Embryonic facial prominence (tissue), 1 donor: ENCODE measurements at regions not wholly inside any gene's neighbourhood (a gene's known extent, or its start where the extent isn't known, plus 50 kb on each side); places are given as distances from the start of the nearest gene placed in this dataset.

Source experiments
- DNase-seq: peaks from one replicate; pipeline ENCODE4 v3.0.0-alpha.2; 2016; ENCODE audit errors: extremely low spot score

- no peak for DNase-seq
These were observed 250.5 kb upstream of the LRTM1 start for GRCh38 chr3:55178336-55178735.

- DNase-seq: no peak
These were observed 249.9 kb upstream of the LRTM1 start for GRCh38 chr3:55177749-55178148.

- no peak for DNase-seq
These were observed 247.6 kb upstream of the LRTM1 start for GRCh38 chr3:55175423-55175822.

DNA sequence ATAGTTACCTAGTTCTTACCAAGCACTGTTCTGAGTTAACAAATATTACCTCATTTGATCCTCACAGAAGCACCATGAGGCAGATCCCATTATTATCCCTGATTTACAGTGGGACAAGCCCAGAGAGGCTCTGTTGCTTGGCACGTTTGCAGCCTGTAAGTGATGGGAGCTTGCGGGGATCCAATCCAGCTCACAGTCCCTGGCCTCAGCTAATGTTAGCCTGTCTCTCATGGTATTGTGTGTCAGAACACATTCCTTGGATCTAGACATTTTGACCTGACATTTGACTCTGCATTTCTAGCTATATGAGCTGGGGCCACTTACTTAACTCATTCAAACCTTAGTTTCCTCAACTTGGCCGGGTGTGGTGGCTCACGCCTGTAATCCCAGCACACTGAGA lies 246.9 kb upstream of the LRTM1 start:
- DNase-seq: no peak

- DNase-seq: no peak
These were observed 245.6 kb upstream of the LRTM1 start for GRCh38 chr3:55173504-55173903.

GRCh38 chr3:55172913-55173312 lies 245.1 kb upstream of the LRTM1 start:
- no peak for DNase-seq

GRCh38 chr3:55170444-55170843 lies 242.6 kb upstream of the LRTM1 start:
- DNase-seq: no peak

DNA sequence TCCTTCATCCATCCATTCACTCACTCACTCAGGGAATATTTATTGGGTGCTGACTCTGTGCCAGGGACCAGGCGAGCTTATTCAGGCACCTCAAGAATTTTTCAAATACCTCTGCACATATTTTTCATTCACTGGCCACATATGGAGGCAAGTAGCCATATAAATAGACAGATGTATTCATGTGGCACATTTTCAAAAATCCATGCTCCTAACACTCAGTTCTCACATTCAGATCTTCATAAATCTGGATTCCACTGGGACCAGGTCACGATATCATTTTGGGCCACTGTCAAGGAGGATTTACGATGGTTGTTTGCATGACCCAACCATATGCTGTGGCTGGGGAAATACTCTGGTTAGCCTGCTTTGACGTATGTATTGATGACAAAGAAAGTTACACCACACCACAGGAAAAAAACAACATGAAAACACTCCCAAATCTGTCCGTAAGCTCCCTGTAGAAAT lies 241.8 kb upstream of the LRTM1 start:
- DNase-seq: no peak

GRCh38 chr3:55169161-55169560 lies 241.3 kb upstream of the LRTM1 start:
- no peak for DNase-seq

GRCh38 chr3:55167586-55168317 lies 239.9 kb upstream of the LRTM1 start:
- no peak for DNase-seq

DNA sequence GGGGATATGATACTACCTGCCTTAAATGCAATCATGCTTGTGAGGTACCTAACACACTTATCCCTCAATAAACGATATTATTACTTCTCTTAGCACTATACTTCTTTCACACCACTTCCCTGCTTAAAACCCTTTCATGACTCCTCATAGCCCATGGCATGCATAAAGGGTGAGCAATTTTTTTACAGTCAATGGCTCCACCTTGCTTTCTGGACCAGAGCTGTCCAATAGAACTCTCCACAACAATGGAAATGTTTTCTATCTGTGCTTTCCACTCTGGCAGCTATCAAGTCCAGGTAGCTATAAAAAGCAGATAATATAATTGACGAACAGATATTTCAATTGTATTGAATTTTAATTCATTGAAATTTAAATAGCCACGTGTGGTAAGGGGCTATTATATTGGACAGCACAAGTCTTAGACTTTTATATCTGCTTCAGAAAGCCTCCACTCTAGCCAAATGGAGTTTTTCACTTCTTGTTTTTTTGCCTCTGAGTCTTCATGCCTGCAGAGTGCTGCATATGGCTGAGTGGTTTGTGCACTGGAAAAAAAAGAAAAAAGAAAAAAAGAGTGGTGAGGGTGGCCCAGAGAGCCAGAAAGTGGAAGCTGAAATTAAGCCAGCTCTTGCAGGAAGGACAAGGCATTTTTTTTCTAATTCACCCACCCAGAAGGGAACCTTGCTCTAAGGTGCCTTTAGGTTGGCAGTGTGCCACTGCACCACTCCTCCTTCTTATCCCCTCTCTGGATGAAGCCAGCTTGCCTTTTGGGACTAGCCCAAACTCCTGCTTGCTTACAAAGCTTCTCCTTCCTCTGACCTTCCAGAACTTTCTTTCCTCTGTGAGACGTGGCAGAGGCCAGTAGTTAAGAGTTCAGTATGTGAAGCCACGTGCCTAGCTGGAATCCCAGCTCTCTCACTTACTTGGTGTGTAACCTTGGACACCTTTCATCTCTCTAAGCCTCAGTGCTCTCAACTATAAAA lies 239.0 kb upstream of the LRTM1 start:
- no peak for DNase-seq

GRCh38 chr3:55165704-55166405 lies 238.0 kb upstream of the LRTM1 start:
- DNase-seq: no peak

DNA sequence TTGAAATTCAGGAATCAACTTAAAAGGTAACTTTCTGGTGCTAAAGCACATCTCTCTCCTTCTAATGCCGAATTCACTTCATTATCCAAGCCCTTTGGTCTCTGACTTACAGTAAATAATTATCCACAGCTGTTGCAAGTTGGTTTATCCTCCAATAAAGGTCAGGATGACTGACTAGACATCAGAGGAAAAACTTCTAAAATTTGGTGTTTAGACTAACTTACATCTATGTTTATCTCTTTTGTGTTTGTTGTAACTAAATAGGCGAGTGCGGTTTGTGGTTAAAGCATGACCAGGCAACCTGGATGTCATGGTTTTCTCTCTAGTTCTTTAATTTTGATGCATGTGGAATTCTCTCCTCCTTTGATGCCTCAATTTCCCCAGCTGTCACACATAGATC lies 237.4 kb upstream of the LRTM1 start:
- no peak for DNase-seq

DNA sequence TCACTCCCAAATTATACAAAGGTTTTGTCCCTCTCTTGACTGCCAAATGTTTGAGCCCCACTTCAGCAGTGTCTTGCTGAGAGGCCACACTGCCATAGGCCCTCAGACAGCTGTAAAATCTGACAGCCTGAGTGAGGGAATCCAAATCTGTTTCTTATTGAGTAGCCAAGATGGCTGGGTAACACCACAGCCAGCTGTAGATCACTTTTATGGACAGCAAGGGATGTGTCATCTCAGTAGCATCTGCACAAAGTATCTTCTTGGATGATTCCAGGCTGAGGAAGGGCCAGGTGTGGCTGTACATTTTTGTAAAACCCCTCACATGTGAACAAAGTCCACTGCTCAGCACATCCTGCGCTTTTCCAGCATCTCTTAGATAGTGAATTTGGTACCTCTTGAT lies 237.0 kb upstream of the LRTM1 start:
- DNase-seq: no peak

DNA sequence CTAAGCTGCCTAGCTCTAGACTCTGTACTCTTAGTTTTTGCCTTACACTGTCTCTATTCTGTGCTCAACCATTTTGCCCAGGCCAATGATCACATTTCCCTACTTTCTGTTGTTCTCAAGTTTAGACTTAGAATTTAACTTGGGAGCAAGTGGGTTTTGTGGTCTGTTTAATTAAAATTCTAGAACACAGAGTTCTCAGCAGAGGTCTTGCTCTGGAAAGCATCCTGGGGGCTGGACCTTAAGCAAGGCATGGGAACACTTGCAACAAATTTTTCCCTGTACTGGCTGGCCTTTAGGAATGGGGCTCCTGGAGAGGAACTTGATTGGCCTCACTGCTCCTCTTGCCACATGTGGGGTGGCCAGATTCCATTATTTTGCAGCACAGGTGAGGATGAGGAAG lies 236.3 kb upstream of the LRTM1 start:
- DNase-seq: no peak

- DNase-seq: no peak
These were observed 235.6 kb upstream of the LRTM1 start for GRCh38 chr3:55163421-55163820.

DNA sequence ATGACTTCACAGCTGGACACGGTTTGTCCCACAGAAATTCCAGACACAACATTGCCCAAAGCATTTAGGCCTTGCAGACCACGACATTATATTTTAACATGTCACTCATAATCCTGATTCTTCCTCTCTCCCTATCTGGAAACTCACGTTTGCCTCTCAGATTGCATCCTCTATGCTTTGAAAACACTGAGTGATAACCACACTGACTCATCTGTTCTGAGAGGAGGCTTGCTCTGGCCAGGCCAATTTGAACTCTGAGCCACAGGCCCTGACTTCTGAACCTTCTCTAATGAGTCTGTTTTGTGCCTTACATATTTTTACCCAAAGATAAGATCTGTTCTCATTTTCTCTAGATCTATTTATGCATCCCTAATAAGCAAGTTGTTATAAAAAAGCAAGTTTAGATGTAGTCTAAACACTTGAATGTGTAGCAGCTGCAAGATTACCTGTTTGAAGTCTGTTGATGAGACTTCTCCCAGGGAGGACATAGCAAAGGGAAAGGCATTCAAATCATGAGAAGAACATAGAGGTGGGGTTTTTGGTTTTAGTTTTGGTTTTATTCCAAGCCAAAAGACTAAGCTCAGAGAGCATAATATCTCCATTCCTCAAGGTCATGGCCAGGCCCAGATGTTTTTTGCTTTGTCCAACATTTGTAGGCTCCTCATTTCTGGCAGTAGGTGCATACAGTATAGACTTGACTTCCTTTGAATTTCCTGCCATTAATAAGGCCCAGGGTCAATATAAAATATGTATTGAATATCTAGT lies 234.4 kb upstream of the LRTM1 start:
- DNase-seq: no peak

DNA sequence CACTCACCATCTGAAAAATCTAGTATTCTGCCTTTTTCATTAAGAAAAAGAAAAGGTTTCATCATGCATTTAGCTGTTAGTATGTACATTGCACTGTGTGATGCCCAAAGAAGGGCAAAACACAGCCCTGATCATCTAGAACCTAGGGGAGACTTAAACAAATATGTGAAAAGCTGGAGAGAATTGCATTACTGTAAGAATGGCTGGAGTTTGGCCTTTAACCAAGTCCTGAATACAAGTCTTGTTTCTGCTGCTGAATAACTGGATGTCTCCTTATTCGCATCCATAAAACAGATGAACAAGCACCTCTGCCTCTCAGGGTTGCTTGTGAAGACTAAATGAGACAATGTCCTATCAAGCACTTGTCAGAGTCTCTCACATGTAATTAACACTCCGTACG lies 233.4 kb upstream of the LRTM1 start:
- DNase-seq: no peak

- no peak for DNase-seq
These were observed 232.6 kb upstream of the LRTM1 start for GRCh38 chr3:55160241-55160983.

DNA sequence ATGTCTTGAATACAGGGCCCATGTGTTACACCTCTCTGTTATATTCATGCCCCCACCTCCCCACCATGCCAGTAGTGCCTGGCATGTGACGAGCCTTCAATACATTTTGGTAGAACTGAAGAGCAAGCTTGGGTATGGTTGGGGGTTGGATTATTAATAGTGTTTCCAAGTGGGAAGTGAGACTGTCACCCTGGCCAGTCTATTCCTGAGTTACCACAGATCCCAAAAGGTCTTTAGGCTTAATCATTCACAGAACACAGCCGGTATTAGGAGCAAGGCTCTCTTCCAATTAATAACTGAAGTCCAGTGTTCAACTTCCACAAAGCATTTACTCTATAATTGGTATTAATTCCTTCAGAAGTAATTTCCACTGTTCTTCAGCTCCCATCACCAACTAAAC lies 231.9 kb upstream of the LRTM1 start:
- no peak for DNase-seq

DNA sequence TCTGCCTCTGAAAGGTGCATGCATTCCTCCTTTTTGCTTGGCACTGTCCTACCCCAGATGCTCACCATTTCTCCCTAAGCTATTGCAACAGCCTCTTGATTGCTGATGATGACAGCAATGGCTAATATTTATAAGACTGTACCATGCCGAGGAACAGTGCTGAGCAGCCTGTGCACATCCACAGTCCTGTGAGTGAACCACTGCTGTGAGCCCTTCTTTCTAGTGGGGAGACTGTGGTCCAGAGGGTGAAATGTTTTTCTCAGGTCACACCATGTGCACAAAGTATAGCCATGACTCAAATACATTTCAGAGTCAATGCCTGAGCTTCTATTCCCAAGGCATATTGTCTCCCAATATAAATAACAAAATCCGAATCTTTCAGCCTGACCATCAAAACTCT lies 231.2 kb upstream of the LRTM1 start:
- DNase-seq: no peak
